ENCODE measurements at regions not wholly inside any gene's neighbourhood (a gene's known extent, or its start where the extent isn't known, plus 50 kb on each side); places are given as distances from the start of the nearest gene placed in this dataset.

DNA sequence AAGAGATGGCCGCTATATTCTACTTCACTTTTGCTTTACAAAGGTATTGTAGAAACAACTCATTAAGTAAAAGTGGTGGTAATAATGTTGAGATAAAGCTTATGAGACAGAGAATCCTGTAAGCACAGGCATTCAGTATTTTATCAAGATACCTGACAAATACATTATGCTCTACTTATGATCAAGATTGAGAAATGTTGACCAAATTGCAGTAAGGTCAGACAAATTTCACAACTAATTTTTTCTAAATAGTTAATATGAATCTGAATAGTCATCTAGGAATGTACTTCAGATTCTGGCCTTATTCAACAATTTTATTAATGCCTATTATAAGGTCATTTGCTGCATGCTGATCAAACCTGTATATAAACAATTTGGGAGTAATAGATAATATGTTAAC, 95.1 kb upstream of the MBNL1 start:
- TF ChIP-seq POLR2AphosphoS5 (IDR thresholded peaks at IDR 0.05) (no peak), EP300 (IDR thresholded peaks at IDR 0.05) (no peak), POLR2A (IDR thresholded peaks at IDR 0.05) (no peak)
- TF ChIP-seq, protein P1, sequence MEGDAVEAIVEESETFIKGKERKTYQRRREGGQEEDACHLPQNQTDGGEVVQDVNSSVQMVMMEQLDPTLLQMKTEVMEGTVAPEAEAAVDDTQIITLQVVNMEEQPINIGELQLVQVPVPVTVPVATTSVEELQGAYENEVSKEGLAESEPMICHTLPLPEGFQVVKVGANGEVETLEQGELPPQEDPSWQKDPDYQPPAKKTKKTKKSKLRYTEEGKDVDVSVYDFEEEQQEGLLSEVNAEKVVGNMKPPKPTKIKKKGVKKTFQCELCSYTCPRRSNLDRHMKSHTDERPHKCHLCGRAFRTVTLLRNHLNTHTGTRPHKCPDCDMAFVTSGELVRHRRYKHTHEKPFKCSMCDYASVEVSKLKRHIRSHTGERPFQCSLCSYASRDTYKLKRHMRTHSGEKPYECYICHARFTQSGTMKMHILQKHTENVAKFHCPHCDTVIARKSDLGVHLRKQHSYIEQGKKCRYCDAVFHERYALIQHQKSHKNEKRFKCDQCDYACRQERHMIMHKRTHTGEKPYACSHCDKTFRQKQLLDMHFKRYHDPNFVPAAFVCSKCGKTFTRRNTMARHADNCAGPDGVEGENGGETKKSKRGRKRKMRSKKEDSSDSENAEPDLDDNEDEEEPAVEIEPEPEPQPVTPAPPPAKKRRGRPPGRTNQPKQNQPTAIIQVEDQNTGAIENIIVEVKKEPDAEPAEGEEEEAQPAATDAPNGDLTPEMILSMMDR (IDR thresholded peaks at IDR 0.05), result no peak

All from gastroesophageal sphincter (tissue), 3 donors.